ENCODE measurements at regions not wholly inside any gene's neighbourhood (a gene's known extent, or its start where the extent isn't known, plus 50 kb on each side); places are given as distances from the start of the nearest gene placed in this dataset.

- no TSS peak for BruUV-seq (replicated peaks)
- intact Hi-C loops (cut with micrococcal nuclease; ENCODE audit: unreplicated experiment), result no loop called here
- Histone ChIP-seq H3K9me3 (ENCODE audit: low read depth, low read length, poor library complexity, severe bottlenecking) (no peaks in the 10 kb centered on the region), H3K27me3 (replicated peaks; ENCODE audit: insufficient read depth, low read depth, low read length, poor library complexity) (no peaks in the 10 kb centered on the region), H3K27ac (ENCODE audit: low read depth, low read length, poor library complexity, severe bottlenecking) (no peak overlapping the region), H3K4me3 (ENCODE audit: low read depth, low read length, poor library complexity, severe bottlenecking) (no peak overlapping the region), H3K4me1 (ENCODE audit: insufficient read depth, low read length, poor library complexity, severe bottlenecking) (peaks cover 6% of the 10 kb centered on the region), H3K36me3 (ENCODE audit: insufficient read depth, low read length, poor library complexity, severe bottlenecking) (no peaks in the 10 kb centered on the region)
- DNase-seq (ENCODE audit: low spot score), result peak; percentile 67
- ChIA-PET POLR2A (ENCODE audit: low non-redundant PET) (no interaction called here), CTCF (no interaction called here)
- TF ChIP-seq EZH2 (IDR thresholded peaks at IDR 0.05; ENCODE audit: borderline replicate concordance, low read depth, low read length, poor library complexity, severe bottlenecking), result no peak
- TF ChIP-seq CTCF (conservative IDR thresholded peaks at IDR 0.05; ENCODE audit: low read depth, low read length), result no peak
Measured at GRCh38 chr13:53165261-53165660, 136.6 kb downstream of the OLFM4 start.

GRCh38 chr13:53167561-53167960, 138.9 kb downstream of the OLFM4 start:
- Histone ChIP-seq H3K9me3 (ENCODE audit: low read depth, low read length, poor library complexity, severe bottlenecking) (no peaks in the 10 kb centered on the region), H3K36me3 (ENCODE audit: insufficient read depth, low read length, poor library complexity, severe bottlenecking) (no peaks in the 10 kb centered on the region), H3K4me3 (ENCODE audit: low read depth, low read length, poor library complexity, severe bottlenecking) (no peak overlapping the region), H3K4me1 (ENCODE audit: insufficient read depth, low read length, poor library complexity, severe bottlenecking) (peaks cover 6% of the 10 kb centered on the region), H3K27ac (ENCODE audit: low read depth, low read length, poor library complexity, severe bottlenecking) (no peak overlapping the region), H3K27me3 (replicated peaks; ENCODE audit: insufficient read depth, low read depth, low read length, poor library complexity) (no peaks in the 10 kb centered on the region)
- TF ChIP-seq CTCF (conservative IDR thresholded peaks at IDR 0.05; ENCODE audit: low read depth, low read length) (no peak), EZH2 (IDR thresholded peaks at IDR 0.05; ENCODE audit: borderline replicate concordance, low read depth, low read length, poor library complexity, severe bottlenecking) (no peak)
- intact Hi-C loops (cut with micrococcal nuclease; ENCODE audit: unreplicated experiment), result no loop called here
- peak; percentile 55 for DNase-seq (ENCODE audit: low spot score)
- ChIA-PET POLR2A (ENCODE audit: low non-redundant PET) (no interaction called here), CTCF (no interaction called here)
- no TSS peak for BruUV-seq (replicated peaks)

GRCh38 chr13:53170910-53171309, 142.3 kb downstream of the OLFM4 start:
- ChIA-PET POLR2A (ENCODE audit: low non-redundant PET) (no interaction called here), CTCF (no interaction called here)
- intact Hi-C loops (cut with micrococcal nuclease; ENCODE audit: unreplicated experiment), result no loop called here
- no peak for DNase-seq (ENCODE audit: low spot score)
- Histone ChIP-seq H3K9me3 (ENCODE audit: low read depth, low read length, poor library complexity, severe bottlenecking) (no peaks in the 10 kb centered on the region), H3K4me1 (ENCODE audit: insufficient read depth, low read length, poor library complexity, severe bottlenecking) (no peaks in the 10 kb centered on the region), H3K27me3 (replicated peaks; ENCODE audit: insufficient read depth, low read depth, low read length, poor library complexity) (no peaks in the 10 kb centered on the region), H3K36me3 (ENCODE audit: insufficient read depth, low read length, poor library complexity, severe bottlenecking) (no peaks in the 10 kb centered on the region), H3K4me3 (ENCODE audit: low read depth, low read length, poor library complexity, severe bottlenecking) (no peak overlapping the region), H3K27ac (ENCODE audit: low read depth, low read length, poor library complexity, severe bottlenecking) (no peak overlapping the region)
- no peak for TF ChIP-seq CTCF (conservative IDR thresholded peaks at IDR 0.05; ENCODE audit: low read depth, low read length)
- no peak for TF ChIP-seq EZH2 (IDR thresholded peaks at IDR 0.05; ENCODE audit: borderline replicate concordance, low read depth, low read length, poor library complexity, severe bottlenecking)
- BruUV-seq (replicated peaks), result no TSS peak

Data from A673 (cell line).